HCT116 (cell line): ENCODE measurements at regions not wholly inside any gene's neighbourhood (a gene's known extent, or its start where the extent isn't known, plus 50 kb on each side); places are given as distances from the start of the nearest gene placed in this dataset.

Experiments used
- ATAC-seq: fragments of 200-7000 bp; cut with Tn5 transposase; 2 replicates; pipeline ENCODE4 v1.9.1; 2020; ENCODE audit warnings: mild to moderate bottlenecking, moderate library complexity
- BruUV-seq: library from RNA; stranded (reverse); fragments of 400-500 nt; replicated peaks from 2 replicates; lab custom pipeline; 2021; lab: Mats Ljungman, UMichigan
- CTCF ChIA-PET: fragments of 300-600 bp; sonication (Branson Sonifier 250); formaldehyde crosslinking; loops from one replicate; lab custom pipeline; 2021; ENCODE audit warnings: antibody characterized with exemption; lab: Charles Lee
- POLR2A ChIA-PET: fragments of 300-600, 350-600 bp; sonication (Branson Sonifier 250); formaldehyde crosslinking; loops from one replicate; lab custom pipeline; 2021; ENCODE audit warnings: antibody characterized with exemption; lab: Charles Lee
- RAD21 ChIA-PET, 2 experiments: fragments of 300-600 bp; sonication (Branson Sonifier 250); formaldehyde crosslinking; loops; one replicate each; lab custom pipeline; 2023; ENCODE audit warnings: low total read pairs in 2 of 2; ENCODE audit not compliant: uncharacterized antibody in 2 of 2, unreplicated experiment in 2 of 2, low non-redundant PET in 1 of 2; lab: Charles Lee
- DNase-seq: peaks from one replicate; pipeline ENCODE4 v3.0.0-alpha.2; 2010; ENCODE audit warnings: low read depth, low spot score
- H2AFZ ChIP-seq: fragments of 200-600 bp; shearing (Covaris generic), sonication (generic); 2 replicates; pipeline ENCODE4 v1.6.1; 2017; ENCODE audit warnings: low read depth, mixed run types, mixed read lengths, antibody characterized with exemption, low read length; ENCODE audit not compliant: poor library complexity, severe bottlenecking
- H3K27ac ChIP-seq: 2 replicates; pipeline ENCODE4 v1.5.1; 2012; ENCODE audit warnings: low read depth, low read length
- H3K27me3 ChIP-seq: fragments of 200-600 bp; sonication (generic); 2 replicates; pipeline ENCODE4 v1.6.1; 2016; ENCODE audit warnings: mixed run types, low read length, mixed read lengths; ENCODE audit not compliant: insufficient read depth
- H3K36me3 ChIP-seq, 2 experiments: fragments of 200-500 bp in 1 of 2; fragments of 200-600 bp in 1 of 2; sonication (Bioruptor generic) in 1 of 2; sonication (generic) in 1 of 2; 2 replicates each; pipeline versions ENCODE4 v1.5.1 to v1.6.1; 2014 to 2016; ENCODE audit warnings: low read length in 2 of 2, inconsistent platforms in 1 of 2, mixed read lengths in 1 of 2, mixed run types in 1 of 2; ENCODE audit not compliant: insufficient read depth in 2 of 2, control insufficient read depth in 1 of 2
- H3K4me1 ChIP-seq, 2 experiments: fragments of 200-600 bp in 1 of 2; sonication (generic) in 1 of 2; 2 replicates each; pipeline versions ENCODE4 v1.5.1 to v1.6.1; 2012 to 2017; ENCODE audit warnings: low read length in 2 of 2, inconsistent platforms in 1 of 2, mild to moderate bottlenecking in 1 of 2, mixed read lengths in 1 of 2, mixed run types in 1 of 2, moderate library complexity in 1 of 2; ENCODE audit not compliant: insufficient read depth in 2 of 2, control insufficient read depth in 1 of 2
- H3K4me2 ChIP-seq: fragments of 200-600 bp; sonication (generic); 2 replicates; pipeline ENCODE4 v1.6.1; 2017; ENCODE audit warnings: mixed run types, low read length, mixed read lengths
- H3K4me3 ChIP-seq, 2 experiments: fragments of 200-600 bp in 1 of 2; sonication (generic) in 1 of 2; replicated peaks in 1 of 2; 2 replicates each; pipeline ENCODE4 v1.5.1; 2011 to 2016; ENCODE audit warnings: low read length in 2 of 2, control low read depth in 1 of 2, low read depth in 1 of 2, mild to moderate bottlenecking in 1 of 2, mixed read lengths in 1 of 2, mixed run types in 1 of 2
- H3K79me2 ChIP-seq: fragments of 200-600 bp; sonication (generic); 2 replicates; pipeline ENCODE4 v1.6.1; 2017; ENCODE audit warnings: mild to moderate bottlenecking, mixed run types, low read length, moderate library complexity, mixed read lengths; ENCODE audit not compliant: insufficient read depth
- H3K9ac ChIP-seq: fragments of 200-600 bp; sonication (generic); 2 replicates; pipeline ENCODE4 v1.6.1; 2016; ENCODE audit warnings: low read length, mixed read lengths
- H3K9me2 ChIP-seq: fragments of 200-600 bp; sonication (generic), shearing (Covaris generic); 2 replicates; pipeline ENCODE4 v1.6.1; 2017; ENCODE audit warnings: mixed run types, mild to moderate bottlenecking, moderate library complexity; ENCODE audit not compliant: insufficient read depth
- H3K9me3 ChIP-seq, 2 experiments: fragments of 200-500 bp in 1 of 2; fragments of 200-600 bp in 1 of 2; sonication (Bioruptor generic) in 1 of 2; sonication (generic) in 1 of 2; 2 replicates each; pipeline ENCODE4 v1.6.1; 2014 to 2017; ENCODE audit warnings: low read length in 2 of 2, mixed read lengths in 2 of 2, inconsistent platforms in 1 of 2, low read depth in 1 of 2, mild to moderate bottlenecking in 1 of 2, mixed run types in 1 of 2, moderate library complexity in 1 of 2; ENCODE audit not compliant: control insufficient read depth in 1 of 2, insufficient read depth in 1 of 2
- H4K20me1 ChIP-seq: fragments of 200-600 bp; sonication (generic), shearing (Covaris generic); 2 replicates; pipeline ENCODE4 v1.6.1; 2017; ENCODE audit warnings: mixed run types, mild to moderate bottlenecking, moderate library complexity; ENCODE audit not compliant: insufficient read depth
- CEBPB ChIP-seq: IDR thresholded peaks from 2 replicates; pipeline ENCODE4 v1.6.1; 2012; ENCODE audit warnings: low read depth
- ELF1 ChIP-seq: IDR thresholded peaks from 2 replicates; pipeline ENCODE4 v1.6.1; 2012; ENCODE audit warnings: low read depth, borderline replicate concordance
- EZH2 ChIP-seq: fragments of 200-600 bp; sonication (generic); IDR thresholded peaks from 2 replicates; pipeline ENCODE4 v1.6.1; 2017; ENCODE audit warnings: antibody characterized with exemption, mixed run types
- FOSL1 ChIP-seq: IDR thresholded peaks from 2 replicates; pipeline ENCODE4 v1.6.1; 2012; ENCODE audit warnings: low read depth
- SIN3A ChIP-seq: IDR thresholded peaks from 2 replicates; pipeline ENCODE4 v1.6.1; 2012; ENCODE audit warnings: low read depth
- YY1 ChIP-seq: IDR thresholded peaks from 2 replicates; pipeline ENCODE4 v1.6.1; 2011; ENCODE audit warnings: low read length, low read depth, moderate library complexity, mild to moderate bottlenecking; ENCODE audit not compliant: insufficient replicate concordance; ENCODE audit errors: extremely low read depth
- ZFX ChIP-seq: fragments of 450-650 bp; IDR thresholded peaks from 2 replicates; pipeline ENCODE4 v1.6.1; 2017
- ZNF274 ChIP-seq: fragments of 200-500 bp; sonication (Bioruptor generic); IDR thresholded peaks from 2 replicates; pipeline ENCODE4 v1.6.1; 2014; ENCODE audit warnings: mild to moderate bottlenecking, low read depth, low read length, inconsistent platforms
- intact Hi-C: fragments of 100-400 bp; cut with micrococcal nuclease; formaldehyde crosslinking; loops from 2 replicates; pipeline ENCODE4 v1.10.0; 2022
- TF ChIP-seq, protein P1 (sequence below): IDR thresholded peaks from 2 replicates; pipeline ENCODE4 v1.6.1; 2011; ENCODE audit warnings: mild to moderate bottlenecking, low read length, moderate library complexity; ENCODE audit not compliant: insufficient replicate concordance; ENCODE audit errors: extremely low read depth
- TF ChIP-seq, protein P2 (sequence below): IDR thresholded peaks from 2 replicates; pipeline ENCODE4 v1.6.1; 2012
- TF ChIP-seq, protein P3 (sequence below): IDR thresholded peaks from 2 replicates; pipeline ENCODE4 v1.6.1; 2012
- TF ChIP-seq, protein P4 (sequence below), 3 experiments: fragments of 200-600 bp in 1 of 3; sonication (generic) in 1 of 3; IDR thresholded peaks in 2 of 3; conservative IDR thresholded peaks in 1 of 3; 2 replicates each; pipeline ENCODE4 v1.5.1; 2012 to 2017; ENCODE audit warnings: low read depth in 2 of 3, low read length in 2 of 3, antibody characterized with exemption in 1 of 3, borderline replicate concordance in 1 of 3, control low read depth in 1 of 3, mild to moderate bottlenecking in 1 of 3, mixed read lengths in 1 of 3, mixed run types in 1 of 3, moderate library complexity in 1 of 3; ENCODE audit not compliant: insufficient read depth in 1 of 3
- TF ChIP-seq, protein P5 (sequence below): IDR thresholded peaks from 2 replicates; pipeline ENCODE4 v1.6.1; 2012; ENCODE audit warnings: low read depth

DNA sequence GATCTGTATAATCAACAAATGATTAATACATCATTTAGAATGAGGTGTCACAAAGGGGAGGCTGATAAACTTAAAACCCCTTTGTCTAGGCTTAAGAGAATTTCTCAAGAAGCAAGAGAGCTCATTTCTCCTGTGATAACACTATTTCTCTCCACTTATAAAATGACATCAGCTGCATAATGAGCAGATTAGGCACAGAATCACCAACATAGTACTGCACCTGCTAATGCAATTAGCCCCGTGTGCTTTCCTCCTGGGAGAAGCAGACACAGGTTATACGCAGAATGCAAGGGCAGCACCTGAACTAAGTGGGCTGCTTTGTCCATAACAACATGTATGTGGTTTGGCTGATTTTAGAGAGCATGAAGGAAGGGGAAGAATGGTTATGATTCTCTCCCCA is 515.3 kb upstream of the CFAP20DC start:
- no peaks in the 10 kb centered on the region for H3K9me3 ChIP-seq
- POLR2A ChIA-PET: no interaction called here
- no peaks in the 10 kb centered on the region for H3K79me2 ChIP-seq
- no peak overlapping the region for H3K27ac ChIP-seq
- no peaks in the 10 kb centered on the region for H3K9me2 ChIP-seq
- H3K36me3 ChIP-seq: no peaks in the 10 kb centered on the region
- H4K20me1 ChIP-seq: no peaks in the 10 kb centered on the region
- intact Hi-C loops: no loop called here
- no peak for ATAC-seq
- no peak overlapping the region for H2AFZ ChIP-seq
- CTCF ChIA-PET: interaction anchor here (0.6 kb wide), 1 partner anchor 10 kb away, joined by 3 read pairs; no protein-coding TSS in a partner anchor
- H3K27me3 ChIP-seq: peaks cover 26% of the 10 kb centered on the region
- RAD21 ChIA-PET: no interaction called here
- H3K9ac ChIP-seq: no peak overlapping the region
- no peak for DNase-seq
- H3K4me1 ChIP-seq: no peaks in the 10 kb centered on the region; a peak in 1 of 4 replicates
- no peak overlapping the region for H3K4me3 ChIP-seq
- no TSS peak for BruUV-seq
- no peak overlapping the region for H3K4me2 ChIP-seq
- TF ChIP-seq CEBPB (no peak), FOSL1 (no peak), ZFX (no peak), SIN3A (no peak), ELF1 (no peak), ZNF274 (no peak)
- TF ChIP-seq, protein P1, sequence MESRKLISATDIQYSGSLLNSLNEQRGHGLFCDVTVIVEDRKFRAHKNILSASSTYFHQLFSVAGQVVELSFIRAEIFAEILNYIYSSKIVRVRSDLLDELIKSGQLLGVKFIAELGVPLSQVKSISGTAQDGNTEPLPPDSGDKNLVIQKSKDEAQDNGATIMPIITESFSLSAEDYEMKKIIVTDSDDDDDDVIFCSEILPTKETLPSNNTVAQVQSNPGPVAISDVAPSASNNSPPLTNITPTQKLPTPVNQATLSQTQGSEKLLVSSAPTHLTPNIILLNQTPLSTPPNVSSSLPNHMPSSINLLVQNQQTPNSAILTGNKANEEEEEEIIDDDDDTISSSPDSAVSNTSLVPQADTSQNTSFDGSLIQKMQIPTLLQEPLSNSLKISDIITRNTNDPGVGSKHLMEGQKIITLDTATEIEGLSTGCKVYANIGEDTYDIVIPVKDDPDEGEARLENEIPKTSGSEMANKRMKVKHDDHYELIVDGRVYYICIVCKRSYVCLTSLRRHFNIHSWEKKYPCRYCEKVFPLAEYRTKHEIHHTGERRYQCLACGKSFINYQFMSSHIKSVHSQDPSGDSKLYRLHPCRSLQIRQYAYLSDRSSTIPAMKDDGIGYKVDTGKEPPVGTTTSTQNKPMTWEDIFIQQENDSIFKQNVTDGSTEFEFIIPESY: no peak
- TF ChIP-seq, protein P2, sequence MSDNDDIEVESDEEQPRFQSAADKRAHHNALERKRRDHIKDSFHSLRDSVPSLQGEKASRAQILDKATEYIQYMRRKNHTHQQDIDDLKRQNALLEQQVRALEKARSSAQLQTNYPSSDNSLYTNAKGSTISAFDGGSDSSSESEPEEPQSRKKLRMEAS: no peak
- TF ChIP-seq, all 23 proteins: peak for 0

DNA sequence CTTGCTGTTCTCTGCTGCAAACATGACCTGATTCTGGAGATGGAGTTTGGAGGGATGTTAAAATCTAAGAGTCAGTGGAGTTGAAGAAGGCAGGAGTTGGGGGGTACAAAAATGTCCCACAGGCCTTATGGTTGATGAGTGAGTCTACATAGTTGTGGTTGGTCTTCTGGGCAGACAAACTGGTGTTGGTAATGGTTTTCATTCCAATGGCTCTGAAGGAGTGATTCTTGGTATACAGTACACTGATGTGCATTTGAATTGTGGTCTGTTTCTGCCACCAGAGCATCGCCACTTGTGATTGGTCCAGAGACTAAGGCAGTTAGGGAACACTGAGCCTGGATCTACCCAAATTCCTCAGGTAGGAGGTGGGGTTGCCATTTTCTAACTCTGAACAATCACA is 514.1 kb upstream of the CFAP20DC start:
- RAD21 ChIA-PET: no interaction called here
- no peak for DNase-seq
- CTCF ChIA-PET: no interaction called here
- H3K9me3 ChIP-seq: no peaks in the 10 kb centered on the region
- BruUV-seq: no TSS peak
- no peak overlapping the region for H3K4me3 ChIP-seq
- H3K4me1 ChIP-seq: peaks cover 0 to 4% of the 10 kb centered on the region in 2 experiments; a peak in 1 of 4 replicates
- no peak for ATAC-seq
- intact Hi-C loops: no loop called here
- no peaks in the 10 kb centered on the region for H3K79me2 ChIP-seq
- H4K20me1 ChIP-seq: no peaks in the 10 kb centered on the region
- no peak overlapping the region for H3K9ac ChIP-seq
- H2AFZ ChIP-seq: no peak overlapping the region
- H3K27ac ChIP-seq: no peak overlapping the region
- POLR2A ChIA-PET: no interaction called here
- H3K4me2 ChIP-seq: no peak overlapping the region
- H3K36me3 ChIP-seq: no peaks in the 10 kb centered on the region
- H3K27me3 ChIP-seq: peaks cover 14% of the 10 kb centered on the region
- no peaks in the 10 kb centered on the region for H3K9me2 ChIP-seq
- TF ChIP-seq, protein P3, sequence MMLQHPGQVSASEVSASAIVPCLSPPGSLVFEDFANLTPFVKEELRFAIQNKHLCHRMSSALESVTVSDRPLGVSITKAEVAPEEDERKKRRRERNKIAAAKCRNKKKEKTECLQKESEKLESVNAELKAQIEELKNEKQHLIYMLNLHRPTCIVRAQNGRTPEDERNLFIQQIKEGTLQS: no peak
- no peak for TF ChIP-seq ZNF274
- TF ChIP-seq, protein P4, sequence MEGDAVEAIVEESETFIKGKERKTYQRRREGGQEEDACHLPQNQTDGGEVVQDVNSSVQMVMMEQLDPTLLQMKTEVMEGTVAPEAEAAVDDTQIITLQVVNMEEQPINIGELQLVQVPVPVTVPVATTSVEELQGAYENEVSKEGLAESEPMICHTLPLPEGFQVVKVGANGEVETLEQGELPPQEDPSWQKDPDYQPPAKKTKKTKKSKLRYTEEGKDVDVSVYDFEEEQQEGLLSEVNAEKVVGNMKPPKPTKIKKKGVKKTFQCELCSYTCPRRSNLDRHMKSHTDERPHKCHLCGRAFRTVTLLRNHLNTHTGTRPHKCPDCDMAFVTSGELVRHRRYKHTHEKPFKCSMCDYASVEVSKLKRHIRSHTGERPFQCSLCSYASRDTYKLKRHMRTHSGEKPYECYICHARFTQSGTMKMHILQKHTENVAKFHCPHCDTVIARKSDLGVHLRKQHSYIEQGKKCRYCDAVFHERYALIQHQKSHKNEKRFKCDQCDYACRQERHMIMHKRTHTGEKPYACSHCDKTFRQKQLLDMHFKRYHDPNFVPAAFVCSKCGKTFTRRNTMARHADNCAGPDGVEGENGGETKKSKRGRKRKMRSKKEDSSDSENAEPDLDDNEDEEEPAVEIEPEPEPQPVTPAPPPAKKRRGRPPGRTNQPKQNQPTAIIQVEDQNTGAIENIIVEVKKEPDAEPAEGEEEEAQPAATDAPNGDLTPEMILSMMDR (IDR thresholded peaks at IDR 0.05 in 2 of 3, conservative IDR thresholded peaks at IDR 0.05 in 1 of 3; ENCODE audit: borderline replicate concordance in 1 of 3, insufficient read depth in 1 of 3, low read depth in 2 of 3, low read length in 2 of 3): no peak
- no peak for TF ChIP-seq EZH2
- no peak for TF ChIP-seq YY1
- TF ChIP-seq, protein P5, sequence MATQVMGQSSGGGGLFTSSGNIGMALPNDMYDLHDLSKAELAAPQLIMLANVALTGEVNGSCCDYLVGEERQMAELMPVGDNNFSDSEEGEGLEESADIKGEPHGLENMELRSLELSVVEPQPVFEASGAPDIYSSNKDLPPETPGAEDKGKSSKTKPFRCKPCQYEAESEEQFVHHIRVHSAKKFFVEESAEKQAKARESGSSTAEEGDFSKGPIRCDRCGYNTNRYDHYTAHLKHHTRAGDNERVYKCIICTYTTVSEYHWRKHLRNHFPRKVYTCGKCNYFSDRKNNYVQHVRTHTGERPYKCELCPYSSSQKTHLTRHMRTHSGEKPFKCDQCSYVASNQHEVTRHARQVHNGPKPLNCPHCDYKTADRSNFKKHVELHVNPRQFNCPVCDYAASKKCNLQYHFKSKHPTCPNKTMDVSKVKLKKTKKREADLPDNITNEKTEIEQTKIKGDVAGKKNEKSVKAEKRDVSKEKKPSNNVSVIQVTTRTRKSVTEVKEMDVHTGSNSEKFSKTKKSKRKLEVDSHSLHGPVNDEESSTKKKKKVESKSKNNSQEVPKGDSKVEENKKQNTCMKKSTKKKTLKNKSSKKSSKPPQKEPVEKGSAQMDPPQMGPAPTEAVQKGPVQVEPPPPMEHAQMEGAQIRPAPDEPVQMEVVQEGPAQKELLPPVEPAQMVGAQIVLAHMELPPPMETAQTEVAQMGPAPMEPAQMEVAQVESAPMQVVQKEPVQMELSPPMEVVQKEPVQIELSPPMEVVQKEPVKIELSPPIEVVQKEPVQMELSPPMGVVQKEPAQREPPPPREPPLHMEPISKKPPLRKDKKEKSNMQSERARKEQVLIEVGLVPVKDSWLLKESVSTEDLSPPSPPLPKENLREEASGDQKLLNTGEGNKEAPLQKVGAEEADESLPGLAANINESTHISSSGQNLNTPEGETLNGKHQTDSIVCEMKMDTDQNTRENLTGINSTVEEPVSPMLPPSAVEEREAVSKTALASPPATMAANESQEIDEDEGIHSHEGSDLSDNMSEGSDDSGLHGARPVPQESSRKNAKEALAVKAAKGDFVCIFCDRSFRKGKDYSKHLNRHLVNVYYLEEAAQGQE: no peak
